ENCODE measurements at regions not wholly inside any gene's neighbourhood (a gene's known extent, or its start where the extent isn't known, plus 50 kb on each side); places are given as distances from the start of the nearest gene placed in this dataset.

DNA sequence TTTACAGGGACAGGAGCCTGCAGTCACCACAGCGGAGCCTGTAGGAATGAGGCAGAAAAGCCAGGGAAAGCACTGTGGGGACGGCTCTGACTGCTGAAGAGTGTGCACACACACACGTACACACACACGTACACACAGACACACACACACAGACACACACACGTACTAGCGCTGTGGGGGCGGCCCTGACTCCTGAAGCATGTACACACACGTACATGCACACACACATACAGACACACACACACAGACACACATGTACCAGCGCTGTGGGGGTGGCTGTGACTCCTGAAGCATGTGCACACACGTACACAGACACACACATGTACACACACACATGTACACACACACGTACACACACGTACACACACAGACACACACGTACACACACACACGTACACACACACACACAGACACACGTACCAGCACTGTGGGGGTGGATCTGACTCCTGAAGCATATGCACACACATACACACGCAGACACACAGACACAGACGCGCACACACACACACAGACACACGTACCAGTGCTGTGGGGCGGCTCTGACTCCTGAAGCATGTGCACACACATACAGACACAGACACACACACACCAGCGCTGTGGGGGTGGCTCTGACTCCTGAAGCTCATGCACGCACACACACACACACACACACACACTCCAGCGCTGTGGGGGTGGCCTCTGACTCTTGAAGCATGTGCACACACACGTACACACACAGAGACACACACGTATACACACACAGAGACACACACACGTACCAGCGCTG is 127.3 kb downstream of the DLL1 start:
- no peak for DNase-seq

DNA sequence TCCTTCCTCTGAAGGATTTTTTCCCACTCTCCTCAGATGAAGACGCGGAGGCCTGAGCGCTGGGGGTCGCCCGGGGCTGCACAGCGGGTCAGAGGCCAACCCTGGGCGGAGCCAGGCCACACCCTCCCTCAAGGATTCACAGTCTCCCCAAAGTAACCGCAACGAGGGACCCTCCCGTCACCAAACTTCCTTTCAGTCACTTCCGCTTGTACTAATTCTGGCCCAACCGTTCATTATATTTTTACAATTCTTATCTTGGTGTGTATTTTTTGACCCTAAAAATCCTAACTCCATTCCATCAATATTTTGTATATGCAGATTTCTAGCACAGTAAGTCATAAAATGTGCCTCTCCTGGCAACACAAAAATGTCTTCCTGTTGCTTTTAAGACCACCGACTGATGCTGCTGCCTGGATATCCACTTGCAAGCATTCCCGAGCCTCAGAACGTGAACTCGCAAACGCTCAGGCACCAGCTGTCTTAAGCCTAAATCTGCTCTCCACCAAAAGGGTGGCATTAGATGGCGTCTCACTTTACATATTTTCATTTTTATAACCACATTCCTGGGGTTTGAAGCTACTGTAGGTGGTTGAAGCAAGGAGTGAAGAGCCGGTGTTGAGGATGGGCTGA is 128.0 kb downstream of the DLL1 start:
- no peak for DNase-seq

DNA sequence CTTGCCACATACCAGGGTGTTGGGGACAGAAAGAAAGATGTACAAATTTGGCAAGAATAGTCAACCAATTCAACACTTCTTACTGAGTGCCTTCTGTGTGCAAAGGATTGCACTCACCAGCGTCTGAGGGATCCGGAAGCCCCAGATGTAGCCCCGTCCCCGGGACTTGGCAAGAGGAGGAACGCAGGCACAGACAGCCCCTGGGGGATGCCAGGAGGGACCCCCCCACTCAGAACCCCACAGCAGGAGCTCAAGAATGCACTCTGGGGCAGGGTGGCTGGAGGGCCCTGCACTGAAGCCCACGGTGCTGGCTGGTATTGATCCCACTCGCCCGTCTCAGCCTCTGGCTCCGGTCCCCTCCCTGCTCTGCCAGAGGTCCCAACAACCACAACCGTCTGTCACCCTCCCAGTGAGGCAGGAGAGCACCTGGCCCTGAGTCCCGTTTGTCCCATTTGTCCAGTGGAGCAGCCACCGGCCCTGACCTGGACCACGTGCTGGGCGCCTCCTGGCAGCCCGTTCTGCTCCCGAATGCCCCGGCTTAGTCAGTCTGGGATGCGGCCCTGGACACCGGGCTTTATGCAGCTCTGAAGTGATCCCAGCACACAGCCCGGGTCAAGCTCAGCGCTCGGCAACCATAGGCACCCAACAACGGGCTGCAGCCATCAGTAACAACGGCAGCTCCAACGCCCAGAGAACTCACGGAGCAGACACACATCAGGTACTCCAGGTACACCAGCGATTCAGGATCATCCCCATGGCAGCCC is 128.7 kb downstream of the DLL1 start:
- DNase-seq: no peak

DNA sequence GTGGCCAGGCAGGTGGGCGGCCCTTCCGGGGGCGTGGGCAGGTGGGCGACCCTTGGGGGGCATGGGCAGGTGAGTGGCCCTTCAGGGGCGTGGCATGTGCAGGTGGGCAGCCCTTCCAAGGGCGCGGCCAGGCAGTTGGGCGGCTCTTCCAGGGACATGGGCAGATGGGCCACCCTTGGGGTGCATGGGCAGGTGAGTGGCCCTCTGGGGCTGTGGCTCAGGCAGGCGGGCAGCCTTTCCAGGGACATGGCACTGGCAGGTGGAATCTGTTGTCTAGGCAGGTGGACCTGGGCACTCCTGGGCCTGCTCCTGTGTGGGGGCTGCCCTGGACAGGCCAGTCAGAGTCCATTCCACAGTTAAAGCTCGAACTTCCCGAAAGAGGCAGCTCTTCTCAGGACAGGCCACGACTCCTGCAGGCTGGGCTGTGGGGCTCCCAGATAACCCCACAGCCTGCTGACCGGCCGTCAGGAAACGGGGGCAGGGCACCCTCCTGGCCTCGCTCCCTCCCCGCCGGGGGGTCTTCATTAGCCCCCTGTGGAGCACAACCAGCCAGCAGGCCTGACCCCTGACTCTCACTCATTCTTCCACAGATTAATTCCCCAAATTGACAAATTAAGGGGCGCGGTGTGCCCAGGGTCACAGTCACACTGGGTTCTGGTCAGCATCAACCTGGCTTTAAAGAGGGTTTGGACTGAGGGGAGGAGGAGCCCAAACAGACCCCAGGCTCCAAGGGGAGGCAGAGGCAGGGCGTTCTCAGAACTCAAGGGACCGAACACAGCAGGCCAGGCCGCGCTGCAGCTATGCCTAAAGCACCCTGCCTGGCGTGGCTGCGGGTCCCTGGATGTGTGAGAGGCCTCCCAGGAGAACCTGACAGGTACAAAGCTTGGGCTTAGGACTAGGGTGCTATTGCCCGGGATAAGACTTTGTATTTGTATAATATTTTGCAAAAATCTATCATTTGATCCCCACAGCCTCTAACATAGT is 130.0 kb downstream of the DLL1 start:
- DNase-seq: no peak

DNA sequence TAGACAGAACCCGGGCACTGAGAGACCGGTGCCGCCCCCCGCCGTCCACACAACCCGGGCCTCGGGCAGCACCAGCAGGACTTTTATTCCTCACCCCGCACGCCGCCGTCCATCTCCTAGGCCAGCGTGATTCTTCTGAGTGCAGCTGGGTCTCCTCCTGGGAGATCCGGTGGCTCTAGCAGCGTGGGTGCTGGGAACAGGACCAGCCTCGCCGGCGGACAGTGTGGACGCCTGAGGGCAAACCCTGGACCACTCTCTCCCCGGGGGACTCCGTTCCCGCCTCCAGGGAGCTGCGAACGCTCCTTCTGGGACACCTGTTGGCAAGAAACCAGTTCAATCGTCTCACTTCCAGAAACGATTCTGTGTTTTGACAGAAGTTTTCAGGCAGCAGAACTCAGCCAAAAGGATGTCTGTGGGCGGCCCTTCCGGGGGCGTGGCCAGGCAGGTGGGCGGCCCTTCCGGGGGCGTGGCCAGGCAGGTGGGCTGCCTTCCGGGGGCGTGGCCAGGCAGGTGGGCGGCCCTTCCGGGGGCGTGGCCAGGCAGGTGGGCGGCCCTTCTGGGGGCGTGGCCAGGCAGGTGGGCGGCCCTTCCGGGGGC is 130.7 kb downstream of the DLL1 start:
- DNase-seq: no peak

DNA sequence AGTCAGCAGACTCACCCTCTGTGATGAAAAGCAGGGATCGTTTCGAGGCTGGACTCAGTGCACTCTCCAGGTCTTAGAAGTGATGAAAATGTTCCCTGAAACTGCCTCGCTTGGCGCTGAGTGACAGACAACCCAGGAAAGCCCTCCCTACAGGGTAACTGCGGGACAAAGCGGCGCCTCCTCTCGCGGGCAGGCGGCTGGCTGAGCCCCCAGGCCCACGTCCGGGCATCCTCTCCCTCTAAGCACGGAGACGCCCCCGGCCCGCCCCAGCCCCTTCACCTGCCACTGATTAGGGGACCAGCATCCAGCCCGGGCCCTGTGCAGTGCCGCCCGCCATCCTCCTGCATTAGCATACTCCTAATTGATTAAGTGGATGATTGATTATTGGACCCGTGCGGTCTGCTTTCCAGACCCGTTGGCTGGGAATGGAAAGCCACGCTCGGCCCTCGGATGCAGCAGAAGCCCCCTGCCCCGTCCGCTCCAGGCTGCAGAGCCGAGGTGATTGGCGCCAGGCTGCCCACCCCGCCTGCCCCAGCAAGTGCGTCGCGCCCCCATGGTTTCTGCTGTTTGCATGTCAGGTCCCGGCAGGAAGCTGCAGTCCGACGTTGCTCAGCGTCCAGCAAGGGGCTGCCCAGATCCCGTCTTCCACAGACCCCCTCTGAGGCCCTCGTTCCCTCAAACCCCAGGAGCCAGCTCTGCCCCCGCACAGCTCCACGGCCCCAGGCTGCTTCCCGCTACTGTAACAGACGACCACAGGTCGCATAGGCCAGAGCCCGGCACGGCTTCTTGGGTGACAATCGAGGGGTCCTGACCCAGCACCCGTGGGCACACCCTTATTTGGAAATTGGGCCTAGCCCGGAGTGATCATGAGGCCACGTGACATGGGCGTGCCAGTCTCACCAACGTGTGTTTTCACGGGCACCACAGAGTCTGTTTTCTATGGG is 131.6 kb downstream of the DLL1 start:
- DNase-seq: no peak

DNA sequence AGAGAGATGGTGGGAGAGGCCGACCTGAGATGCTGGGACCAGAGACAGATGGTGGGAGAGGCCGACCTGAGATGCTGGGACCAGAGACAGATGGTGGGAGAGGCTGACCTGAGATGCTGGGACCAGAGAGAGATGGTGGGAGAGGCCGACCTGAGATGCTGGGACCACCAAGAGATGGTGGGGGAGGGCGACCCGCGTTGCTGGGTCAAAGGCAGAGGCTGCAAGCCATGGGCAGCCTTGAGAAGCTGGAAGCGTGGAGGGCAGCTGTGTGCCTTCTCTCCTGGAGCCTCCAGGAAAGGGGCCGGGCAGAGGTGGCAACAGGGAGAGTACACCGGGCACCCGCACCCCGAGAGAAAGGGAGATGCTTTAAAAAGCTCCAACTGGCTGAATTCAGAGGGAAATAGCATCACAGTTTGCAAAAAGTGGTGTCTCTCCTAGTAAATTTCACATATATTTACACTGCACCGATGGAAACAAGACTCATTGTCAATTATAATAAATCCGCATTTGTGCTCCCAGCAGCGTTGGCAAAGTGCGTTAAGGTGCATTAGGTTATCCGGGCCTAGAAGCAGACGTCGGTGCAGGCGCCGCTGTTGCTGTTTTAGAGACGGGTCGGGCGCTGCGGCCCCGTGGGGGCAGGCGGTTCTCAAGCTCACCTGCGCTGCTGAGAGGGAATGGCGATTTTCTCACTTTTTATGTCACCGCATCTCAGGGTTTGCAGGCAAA is 132.4 kb downstream of the DLL1 start:
- DNase-seq: no peak

DNA sequence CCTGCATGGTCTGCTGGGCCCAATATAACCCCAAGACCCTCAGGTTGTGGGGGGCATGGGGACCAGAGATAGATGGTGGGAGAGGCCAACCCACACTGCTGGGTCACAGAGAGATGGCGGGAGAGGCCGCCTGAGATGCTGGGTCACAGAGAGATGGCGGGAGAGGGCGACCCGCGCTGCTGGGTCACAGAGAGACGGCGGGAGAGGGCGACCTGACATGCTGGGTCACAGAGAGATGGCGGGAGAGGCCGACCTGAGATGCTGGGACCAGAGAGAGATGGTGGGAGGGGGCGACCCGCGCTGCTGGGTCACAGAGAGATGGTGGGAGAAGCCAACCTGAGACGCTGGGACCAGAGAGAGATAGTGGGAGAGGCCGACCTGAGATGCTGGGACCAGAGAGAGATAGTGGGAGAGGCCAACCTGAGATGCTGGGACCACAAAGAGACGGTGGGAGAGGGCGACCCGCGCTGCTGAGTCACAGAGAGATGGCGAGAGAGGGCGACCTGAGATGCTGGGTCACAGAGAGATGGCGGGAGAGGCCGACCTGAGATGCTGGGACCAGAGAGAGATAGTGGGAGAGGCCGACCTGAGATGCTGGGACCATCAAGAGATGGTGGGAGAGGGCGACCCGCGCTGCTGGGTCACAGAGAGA is 133.2 kb downstream of the DLL1 start:
- DNase-seq: no peak

DNA sequence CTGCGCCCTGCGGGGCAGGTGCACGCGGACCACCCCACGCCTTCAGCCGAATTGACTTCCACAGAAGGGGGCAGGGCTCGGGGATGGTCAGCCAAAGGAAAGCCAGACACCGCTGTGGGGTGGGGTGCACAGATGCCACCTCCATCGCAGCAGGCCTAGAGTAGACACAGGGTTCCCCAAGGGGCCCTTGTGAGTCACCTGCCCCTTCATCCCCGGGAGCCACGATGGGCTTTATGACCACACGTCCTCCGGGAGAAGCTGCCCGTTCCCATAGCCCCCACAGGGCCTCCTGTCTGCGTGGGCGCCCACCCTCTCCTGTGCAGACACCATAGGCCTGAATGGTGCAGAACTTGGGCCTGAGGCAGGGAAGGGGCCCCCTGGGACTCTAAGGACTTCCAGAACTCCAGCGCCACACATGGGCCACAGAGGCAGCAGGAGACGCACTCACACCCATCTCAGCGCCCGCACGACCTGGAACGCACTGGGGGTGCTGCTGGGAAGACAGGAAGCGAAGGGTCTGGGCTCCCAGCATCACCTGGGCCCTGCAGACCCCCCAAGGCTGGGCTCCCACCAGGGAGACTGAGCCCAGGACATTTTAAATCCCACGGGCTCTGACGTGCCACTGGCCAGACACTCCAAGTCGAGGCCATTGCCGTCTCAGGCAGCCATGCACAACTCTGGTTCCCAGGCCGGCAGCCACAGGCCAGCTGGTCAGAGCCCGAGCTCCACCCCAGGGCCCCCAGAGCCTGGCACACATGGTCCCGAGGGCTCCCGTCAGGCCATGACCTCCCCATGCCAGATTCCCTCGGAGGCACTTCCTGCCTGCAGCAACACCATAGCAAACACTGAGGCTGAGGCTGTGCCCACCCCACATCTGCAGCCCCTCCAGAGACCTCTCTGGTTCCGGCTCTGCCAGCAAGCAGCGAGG is 134.2 kb downstream of the DLL1 start:
- no peak for DNase-seq

DNA sequence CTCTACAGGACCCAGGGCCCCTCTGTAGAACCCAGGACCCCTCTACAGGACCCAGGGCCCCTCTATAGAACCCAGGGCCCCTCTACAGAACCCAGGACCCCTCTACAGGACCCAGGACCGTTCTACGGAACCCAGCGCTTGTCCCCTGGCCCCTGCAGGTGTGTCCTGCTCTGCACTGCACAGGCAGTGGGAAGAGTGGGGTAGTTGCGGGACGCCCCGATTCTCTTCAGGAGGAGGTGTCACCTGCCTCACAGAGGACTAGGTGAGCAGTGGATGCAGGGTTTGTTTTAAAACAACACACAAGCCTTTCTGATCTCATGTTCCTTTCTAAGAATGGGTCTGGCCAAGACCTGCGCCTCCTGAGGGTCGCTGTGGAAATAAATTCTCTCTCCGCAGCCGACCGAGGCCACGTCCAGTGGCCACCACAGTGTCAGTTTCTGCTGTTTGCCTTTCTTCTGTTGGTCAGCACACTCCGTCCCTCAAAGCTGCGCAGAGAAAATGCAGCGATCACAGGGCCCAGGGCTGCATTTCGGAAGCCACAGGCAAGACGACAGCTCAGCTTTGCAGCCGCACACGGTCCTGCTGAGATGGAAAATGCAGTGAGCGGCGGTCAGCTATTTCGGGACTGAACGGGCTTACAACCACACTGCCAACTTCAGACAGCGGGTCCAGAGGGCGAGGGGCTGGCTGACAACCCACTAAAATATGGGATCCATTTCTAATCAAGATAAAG is 135.2 kb downstream of the DLL1 start:
- no peak for DNase-seq

DNA sequence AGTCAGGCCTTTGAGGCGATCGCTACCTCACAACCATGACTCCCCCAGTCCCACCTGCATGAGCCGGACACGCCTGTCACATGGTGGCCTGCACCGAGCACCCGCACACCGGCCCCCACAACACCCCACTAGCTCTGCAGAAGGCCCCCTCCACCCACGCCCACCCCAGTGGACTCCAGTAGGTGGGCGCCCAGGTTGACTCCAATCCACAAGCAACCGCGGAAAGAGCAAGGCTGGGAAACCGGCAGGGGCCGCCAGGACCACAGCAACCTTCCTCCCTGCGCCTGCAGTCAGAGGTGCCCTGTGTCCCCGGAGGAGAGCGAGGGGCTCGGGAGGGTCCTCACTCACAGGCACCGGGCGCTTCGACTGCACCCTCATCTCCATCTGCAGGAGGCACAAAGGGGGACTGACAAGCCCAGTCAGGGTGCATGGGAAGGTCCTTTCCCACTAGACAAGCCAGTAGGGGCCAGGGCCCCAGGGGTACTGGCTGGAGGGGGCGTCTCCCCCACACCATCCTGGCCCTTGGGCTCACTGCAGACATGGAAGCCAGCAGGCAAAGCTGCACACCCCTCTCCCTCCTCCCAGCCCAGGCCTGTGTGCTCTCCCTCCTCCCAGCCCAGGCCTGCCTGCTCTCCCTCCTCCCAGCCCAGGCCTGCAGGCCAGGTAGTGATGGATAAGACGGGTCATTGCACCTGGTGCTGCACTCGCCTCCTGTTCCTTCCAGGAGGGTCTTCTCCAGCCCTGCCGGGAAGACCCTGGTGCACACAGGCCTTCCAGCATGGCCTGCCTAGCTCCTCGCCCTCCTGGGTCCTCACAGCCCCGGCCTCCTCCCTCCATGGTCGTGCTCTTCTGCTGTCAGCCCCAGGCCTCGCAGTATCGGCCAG is 137.2 kb downstream of the DLL1 start:
- no peak for DNase-seq

DNA sequence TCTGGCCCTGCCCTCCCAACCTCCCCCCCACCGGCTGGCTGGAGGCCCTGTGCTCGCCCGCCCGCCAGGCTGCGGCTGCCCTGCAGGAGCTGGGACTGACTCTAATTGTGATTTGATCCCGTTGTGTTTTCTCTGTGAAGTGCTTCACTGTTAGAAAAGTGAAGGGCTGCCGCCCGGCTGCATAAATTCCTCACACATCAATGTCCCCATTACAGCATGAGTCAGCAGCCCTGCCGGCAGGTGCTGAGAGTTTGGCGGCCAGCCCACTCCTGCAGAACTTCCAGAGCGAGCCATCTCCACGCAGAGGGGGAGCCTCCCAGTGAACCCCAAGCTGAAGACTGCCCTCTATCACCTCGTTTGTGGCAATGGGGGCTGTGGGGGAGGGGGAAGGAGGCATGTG is 137.9 kb downstream of the DLL1 start:
- DNase-seq: peak in 22 of 58 donors; percentile 17 to 62 (median 38)

DNA sequence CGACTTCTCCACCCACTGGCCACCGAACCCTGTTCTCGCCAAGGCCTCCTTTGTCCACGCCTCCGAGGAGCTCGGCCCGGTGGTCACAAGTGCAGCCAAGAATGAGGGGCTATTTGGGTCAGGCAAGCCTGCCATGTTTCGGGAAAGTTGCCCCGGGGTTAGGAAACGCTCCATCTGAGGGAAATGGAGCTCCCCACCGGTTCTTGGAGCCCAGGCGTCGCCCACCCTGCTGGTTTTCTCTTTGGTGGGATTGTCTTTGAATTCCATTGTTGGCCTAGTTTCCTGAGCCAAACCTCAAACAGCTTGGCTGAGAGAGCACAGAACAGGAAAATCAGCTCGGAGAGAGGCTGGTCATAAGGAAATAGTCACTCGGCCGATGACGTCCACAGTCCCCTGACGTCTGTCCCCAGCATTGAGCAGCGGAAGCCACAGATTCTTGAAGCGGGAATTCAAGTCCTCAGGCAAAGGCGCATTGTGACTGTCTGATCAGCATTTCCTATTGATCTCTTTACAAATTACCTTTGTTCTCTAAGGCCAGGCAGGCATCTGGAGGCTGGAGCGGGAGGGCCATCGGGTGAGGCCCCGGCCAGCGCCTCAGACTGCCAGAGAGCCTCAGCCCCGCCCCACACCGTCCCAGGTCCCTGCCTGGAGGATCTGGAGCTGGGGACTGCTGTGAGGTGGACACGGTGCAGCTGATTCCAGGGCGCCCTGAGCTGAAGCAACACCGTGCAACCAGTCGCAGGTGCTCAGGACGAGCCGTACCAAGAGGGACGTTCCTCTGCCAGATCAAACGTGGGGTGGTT is 138.6 kb downstream of the DLL1 start:
- DNase-seq: peak in 48 of 58 donors; percentile 16 to 92 (median 70)

DNA sequence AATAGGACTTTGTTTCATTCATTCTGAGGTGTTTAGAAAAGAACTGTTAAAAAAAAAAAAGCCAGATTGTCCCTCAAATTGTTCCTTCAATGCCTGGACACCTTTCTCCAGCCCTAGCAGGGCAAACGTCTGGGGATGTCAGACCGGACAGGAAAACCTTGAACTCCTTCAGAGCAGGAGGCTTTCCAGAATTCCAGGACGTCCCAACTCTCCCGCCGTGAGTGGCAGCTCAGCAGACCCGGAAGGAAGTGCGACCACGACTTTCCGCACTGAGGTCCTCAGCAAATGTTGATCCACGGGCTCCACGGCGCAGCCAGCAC is 139.1 kb downstream of the DLL1 start:
- DNase-seq: no peak
